Colonic mucosa (tissue), 4 donors: ENCODE measurements at regions not wholly inside any gene's neighbourhood (a gene's known extent, or its start where the extent isn't known, plus 50 kb on each side); places are given as distances from the start of the nearest gene placed in this dataset.

Source experiments
- DNase-seq: peaks from one replicate; pipeline ENCODE4 v3.0.0-alpha.2; 2020
- H3K27ac ChIP-seq: fragments of 200-600 bp; one replicate; pipeline ENCODE4 v1.8.0; 2021
- H3K27me3 ChIP-seq: fragments of 200-600 bp; one replicate; pipeline ENCODE4 v1.8.0; 2021
- H3K36me3 ChIP-seq: fragments of 200-600 bp; one replicate; pipeline ENCODE4 v1.8.0; 2021
- H3K4me1 ChIP-seq: fragments of 200-600 bp; one replicate; pipeline ENCODE4 v1.8.0; 2021; ENCODE audit warnings: mild to moderate bottlenecking
- H3K4me3 ChIP-seq: fragments of 200-600 bp; one replicate; pipeline ENCODE4 v1.8.0; 2021
- H3K9ac ChIP-seq, 2 donors: one replicate each; pipeline ENCODE4 v1.7.0; 2013; ENCODE audit warnings: control low read depth in 2 of 2, low read depth in 2 of 2, low read length in 2 of 2
- H3K9me3 ChIP-seq: fragments of 200-600 bp; one replicate; pipeline ENCODE4 v1.8.0; 2021
- intact Hi-C: fragments of 100-400 bp; cut with DNase I; formaldehyde crosslinking; loops from one replicate; pipeline ENCODE4 v1.14.1; 2022
- TF ChIP-seq, protein P1 (sequence below): fragments of 200-600 bp; IDR thresholded peaks from one replicate; pipeline ENCODE4 v1.8.0; 2022; ENCODE audit warnings: antibody characterized with exemption, mild to moderate bottlenecking
- donor health status: healthy.
- donor health status: DM: no; HTN: no; CAD: no.
- donor health status: DM: no; HTN: no; CAD: no.

DNA sequence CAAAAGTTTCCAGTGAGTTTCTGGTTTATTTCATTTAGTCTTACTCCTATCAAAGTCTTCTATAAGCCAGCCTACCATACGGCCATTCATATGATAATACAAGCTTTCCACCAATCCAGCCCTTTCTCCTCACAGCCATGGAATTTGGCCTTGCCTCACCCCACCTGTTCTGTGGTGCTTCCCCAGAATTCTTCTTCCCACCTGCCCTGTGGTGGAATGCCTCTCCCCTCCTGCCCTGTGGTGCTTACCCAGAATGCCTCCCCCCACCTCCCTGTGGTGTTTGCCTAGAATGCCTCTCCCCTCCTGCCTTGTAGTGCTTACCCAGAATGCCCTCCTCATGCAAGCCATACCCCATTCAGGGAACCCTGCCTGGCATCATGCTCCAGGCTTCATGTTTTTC, 90.3 kb upstream of the APC start:
- no peak for DNase-seq
- Histone ChIP-seq H3K4me1 (no peaks in the 10 kb centered on the region), H3K4me3 (no peak overlapping the region), H3K36me3 (no peaks in the 10 kb centered on the region), H3K27ac (no peak overlapping the region), H3K9me3 (no peaks in the 10 kb centered on the region), H3K27me3 (no peaks in the 10 kb centered on the region), H3K9ac (no peak overlapping the region)
- TF ChIP-seq, protein P1, sequence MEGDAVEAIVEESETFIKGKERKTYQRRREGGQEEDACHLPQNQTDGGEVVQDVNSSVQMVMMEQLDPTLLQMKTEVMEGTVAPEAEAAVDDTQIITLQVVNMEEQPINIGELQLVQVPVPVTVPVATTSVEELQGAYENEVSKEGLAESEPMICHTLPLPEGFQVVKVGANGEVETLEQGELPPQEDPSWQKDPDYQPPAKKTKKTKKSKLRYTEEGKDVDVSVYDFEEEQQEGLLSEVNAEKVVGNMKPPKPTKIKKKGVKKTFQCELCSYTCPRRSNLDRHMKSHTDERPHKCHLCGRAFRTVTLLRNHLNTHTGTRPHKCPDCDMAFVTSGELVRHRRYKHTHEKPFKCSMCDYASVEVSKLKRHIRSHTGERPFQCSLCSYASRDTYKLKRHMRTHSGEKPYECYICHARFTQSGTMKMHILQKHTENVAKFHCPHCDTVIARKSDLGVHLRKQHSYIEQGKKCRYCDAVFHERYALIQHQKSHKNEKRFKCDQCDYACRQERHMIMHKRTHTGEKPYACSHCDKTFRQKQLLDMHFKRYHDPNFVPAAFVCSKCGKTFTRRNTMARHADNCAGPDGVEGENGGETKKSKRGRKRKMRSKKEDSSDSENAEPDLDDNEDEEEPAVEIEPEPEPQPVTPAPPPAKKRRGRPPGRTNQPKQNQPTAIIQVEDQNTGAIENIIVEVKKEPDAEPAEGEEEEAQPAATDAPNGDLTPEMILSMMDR: no peak
- intact Hi-C loops: no loop called here

- H3K27ac ChIP-seq: no peak overlapping the region
- intact Hi-C loops: no loop called here
- DNase-seq: no peak
- no peak overlapping the region for H3K9ac ChIP-seq
- H3K4me3 ChIP-seq: no peak overlapping the region
- no peaks in the 10 kb centered on the region for H3K4me1 ChIP-seq
- no peaks in the 10 kb centered on the region for H3K27me3 ChIP-seq
- no peaks in the 10 kb centered on the region for H3K36me3 ChIP-seq
- TF ChIP-seq, protein P1: no peak
- no peaks in the 10 kb centered on the region for H3K9me3 ChIP-seq
Observed at GRCh38 chr5:112648264-112648663, 89.4 kb upstream of the APC start.

GRCh38 chr5:112649882-112650281, 87.8 kb upstream of the APC start:
- Histone ChIP-seq H3K36me3 (no peaks in the 10 kb centered on the region), H3K4me3 (no peak overlapping the region), H3K4me1 (no peaks in the 10 kb centered on the region), H3K9ac (no peak overlapping the region), H3K27ac (peak overlapping the region; percentile 6), H3K27me3 (no peaks in the 10 kb centered on the region), H3K9me3 (no peaks in the 10 kb centered on the region)
- DNase-seq: peak; percentile 82
- intact Hi-C loops: no loop called here
- TF ChIP-seq, protein P1: no peak

DNA sequence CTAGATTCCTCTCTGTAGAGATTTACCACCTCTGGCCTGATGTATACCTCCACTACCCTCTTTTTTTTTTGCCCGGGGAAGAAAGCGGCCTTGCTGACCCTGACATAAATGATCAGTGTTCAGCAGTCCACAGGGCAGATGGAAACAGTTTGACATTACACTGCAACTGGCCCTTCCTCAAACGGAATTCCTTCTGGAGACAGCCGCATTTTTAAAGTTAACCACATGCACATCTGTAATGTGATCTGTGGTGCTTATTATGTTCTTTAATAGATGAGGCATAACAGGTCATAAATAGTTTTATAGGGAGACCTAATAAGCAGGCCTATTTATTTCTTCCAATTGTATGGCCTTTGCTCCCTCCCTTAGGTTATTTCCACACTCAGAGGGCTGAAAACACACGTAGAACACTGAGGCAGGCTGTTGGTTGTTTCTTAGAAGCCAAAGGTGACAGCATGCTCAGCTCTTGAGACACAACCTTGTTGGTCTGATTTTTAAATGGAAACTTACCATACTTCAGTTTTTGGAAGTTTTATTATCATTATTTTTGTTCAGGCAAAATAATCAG, 84.0 kb upstream of the APC start:
- H3K27ac ChIP-seq: no peak overlapping the region
- no peaks in the 10 kb centered on the region for H3K27me3 ChIP-seq
- H3K9me3 ChIP-seq: no peaks in the 10 kb centered on the region
- DNase-seq: no peak
- no peak overlapping the region for H3K9ac ChIP-seq
- no peak overlapping the region for H3K4me3 ChIP-seq
- intact Hi-C loops: no loop called here
- no peaks in the 10 kb centered on the region for H3K36me3 ChIP-seq
- TF ChIP-seq, protein P1: no peak
- no peaks in the 10 kb centered on the region for H3K4me1 ChIP-seq

GRCh38 chr5:112655513-112655912, 82.2 kb upstream of the APC start:
- no peaks in the 10 kb centered on the region for H3K9me3 ChIP-seq
- H3K4me1 ChIP-seq: no peaks in the 10 kb centered on the region
- TF ChIP-seq, protein P1: no peak
- H3K9ac ChIP-seq: no peak overlapping the region
- H3K4me3 ChIP-seq: no peak overlapping the region
- intact Hi-C loops: no loop called here
- no peak overlapping the region for H3K27ac ChIP-seq
- H3K27me3 ChIP-seq: no peaks in the 10 kb centered on the region
- DNase-seq: no peak
- no peaks in the 10 kb centered on the region for H3K36me3 ChIP-seq

GRCh38 chr5:112656451-112656850, 81.2 kb upstream of the APC start:
- no peak overlapping the region for H3K27ac ChIP-seq
- no peaks in the 10 kb centered on the region for H3K36me3 ChIP-seq
- TF ChIP-seq, protein P1: no peak
- H3K9me3 ChIP-seq: no peaks in the 10 kb centered on the region
- H3K4me1 ChIP-seq: no peaks in the 10 kb centered on the region
- H3K4me3 ChIP-seq: no peak overlapping the region
- H3K9ac ChIP-seq: no peak overlapping the region
- intact Hi-C loops: no loop called here
- DNase-seq: no peak
- no peaks in the 10 kb centered on the region for H3K27me3 ChIP-seq
